OCI-LY3 (cell line): ENCODE measurements at regions not wholly inside any gene's neighbourhood (a gene's known extent, or its start where the extent isn't known, plus 50 kb on each side); places are given as distances from the start of the nearest gene placed in this dataset.

Experiments
- CTCF ChIP-seq: fragments of 200-600, 300-600 bp; sonication (generic); IDR thresholded peaks from 2 replicates; pipeline ENCODE4 v1.5.1; 2014; ENCODE audit warnings: antibody characterized with exemption, low read length, low read depth
- EZH2phosphoT487 ChIP-seq: fragments of 200-600 bp; shearing (Covaris generic); IDR thresholded peaks from 2 replicates; pipeline ENCODE4 v1.6.1; 2018; ENCODE audit warnings: antibody characterized with exemption, mixed run types, low read depth

- TF ChIP-seq CTCF (no peak), EZH2phosphoT487 (no peak)
Observed at GRCh38 chr11:123313262-123313661, 116.8 kb upstream of the GRAMD1B start.
